Cardiac muscle cell (in vitro differentiated cells and primary cell): ENCODE measurements at regions not wholly inside any gene's neighbourhood (a gene's known extent, or its start where the extent isn't known, plus 50 kb on each side); places are given as distances from the start of the nearest gene placed in this dataset.
A peak's percentile ranks its signal among the peaks of the same experiment; 100 is the strongest.

ENCODE experiments used
- DNase-seq, 2 donors: peaks; one replicate each; pipeline versions ENCODE4 v3.0.0 to v3.0.0-alpha.2; 2010 to 2017; ENCODE audit warnings: low read depth in 1 of 2, low spot score in 1 of 2
- H3K27ac ChIP-seq: fragments of 200-600 bp; sonication (generic); 2 replicates; pipeline ENCODE4 v1.5.1; 2016
- H3K27me3 ChIP-seq: fragments of 200-600 bp; sonication (generic); 2 replicates; pipeline ENCODE4 v1.6.0; 2016; ENCODE audit warnings: control low read depth
- H3K36me3 ChIP-seq: fragments of 200-600 bp; sonication (generic); 2 replicates; pipeline ENCODE4 v1.5.1; 2016; ENCODE audit warnings: control low read depth
- H3K4me1 ChIP-seq: fragments of 200-600 bp; sonication (generic); 2 replicates; pipeline ENCODE4 v1.8.1; 2017; ENCODE audit warnings: low read depth, mild to moderate bottlenecking, mixed run types
- H3K4me3 ChIP-seq: fragments of 200-600 bp; sonication (generic); 2 replicates; pipeline ENCODE4 v1.5.1; 2016; ENCODE audit warnings: mild to moderate bottlenecking
- H3K9me3 ChIP-seq: fragments of 200-600 bp; sonication (generic); 2 replicates; pipeline ENCODE4 v1.5.1; 2017; ENCODE audit warnings: low read depth, mild to moderate bottlenecking, control low read depth
- TF ChIP-seq, protein P1 (sequence below): IDR thresholded peaks from 2 replicates; pipeline ENCODE4 v1.5.1; 2012; ENCODE audit warnings: low read depth, mild to moderate bottlenecking, low read length

DNA sequence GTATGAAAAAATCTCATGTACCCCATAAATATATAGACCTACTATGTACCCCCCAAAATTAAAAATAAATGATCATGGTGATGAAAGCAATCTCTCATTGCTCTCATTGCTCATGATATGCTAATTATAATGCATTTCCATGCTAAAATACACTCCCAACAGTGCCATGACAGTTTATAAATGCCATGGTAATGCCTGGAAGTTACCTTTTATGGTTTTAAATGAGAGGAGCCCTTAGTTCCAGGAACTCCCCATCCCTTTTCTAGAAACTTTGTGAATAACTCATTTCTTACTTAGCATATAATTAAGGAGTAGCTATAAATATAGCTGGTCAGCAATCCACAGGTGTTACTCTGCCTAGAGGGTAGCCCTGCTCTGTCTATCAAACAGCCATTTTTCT is 166.1 kb upstream of the RGS18 start:
- DNase-seq: no peak
- H3K27ac ChIP-seq: no peak overlapping the region
- H3K4me3 ChIP-seq: no peak overlapping the region
- no peaks in the 10 kb centered on the region for H3K4me1 ChIP-seq
- H3K27me3 ChIP-seq: no peaks in the 10 kb centered on the region
- H3K9me3 ChIP-seq: no peaks in the 10 kb centered on the region
- TF ChIP-seq, protein P1, sequence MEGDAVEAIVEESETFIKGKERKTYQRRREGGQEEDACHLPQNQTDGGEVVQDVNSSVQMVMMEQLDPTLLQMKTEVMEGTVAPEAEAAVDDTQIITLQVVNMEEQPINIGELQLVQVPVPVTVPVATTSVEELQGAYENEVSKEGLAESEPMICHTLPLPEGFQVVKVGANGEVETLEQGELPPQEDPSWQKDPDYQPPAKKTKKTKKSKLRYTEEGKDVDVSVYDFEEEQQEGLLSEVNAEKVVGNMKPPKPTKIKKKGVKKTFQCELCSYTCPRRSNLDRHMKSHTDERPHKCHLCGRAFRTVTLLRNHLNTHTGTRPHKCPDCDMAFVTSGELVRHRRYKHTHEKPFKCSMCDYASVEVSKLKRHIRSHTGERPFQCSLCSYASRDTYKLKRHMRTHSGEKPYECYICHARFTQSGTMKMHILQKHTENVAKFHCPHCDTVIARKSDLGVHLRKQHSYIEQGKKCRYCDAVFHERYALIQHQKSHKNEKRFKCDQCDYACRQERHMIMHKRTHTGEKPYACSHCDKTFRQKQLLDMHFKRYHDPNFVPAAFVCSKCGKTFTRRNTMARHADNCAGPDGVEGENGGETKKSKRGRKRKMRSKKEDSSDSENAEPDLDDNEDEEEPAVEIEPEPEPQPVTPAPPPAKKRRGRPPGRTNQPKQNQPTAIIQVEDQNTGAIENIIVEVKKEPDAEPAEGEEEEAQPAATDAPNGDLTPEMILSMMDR: no peak
- no peaks in the 10 kb centered on the region for H3K36me3 ChIP-seq

DNA sequence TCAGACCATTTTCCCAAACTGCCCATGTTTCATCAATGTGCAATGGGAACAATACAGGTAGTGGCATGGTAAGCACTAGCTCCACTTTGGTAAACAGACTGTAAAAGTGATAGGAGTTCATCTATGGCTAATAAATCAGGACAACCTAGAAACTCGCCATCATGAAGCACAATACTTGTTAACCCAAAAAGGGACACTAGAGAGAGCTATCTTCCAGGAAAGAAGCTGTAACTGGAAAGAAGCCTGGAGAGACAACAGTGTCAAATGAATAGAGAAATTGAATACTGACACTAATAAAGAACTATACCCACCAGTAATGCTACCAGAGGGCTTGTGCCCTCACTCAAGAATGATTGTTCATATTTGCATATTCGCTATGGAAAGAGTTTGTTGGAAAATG is 164.7 kb upstream of the RGS18 start:
- Histone ChIP-seq H3K4me3 (no peak overlapping the region), H3K27ac (no peak overlapping the region), H3K36me3 (no peaks in the 10 kb centered on the region), H3K9me3 (no peaks in the 10 kb centered on the region), H3K4me1 (no peaks in the 10 kb centered on the region), H3K27me3 (no peaks in the 10 kb centered on the region)
- TF ChIP-seq, protein P1: peak; percentile 47
- peak; percentile 22 to 62 for DNase-seq

DNA sequence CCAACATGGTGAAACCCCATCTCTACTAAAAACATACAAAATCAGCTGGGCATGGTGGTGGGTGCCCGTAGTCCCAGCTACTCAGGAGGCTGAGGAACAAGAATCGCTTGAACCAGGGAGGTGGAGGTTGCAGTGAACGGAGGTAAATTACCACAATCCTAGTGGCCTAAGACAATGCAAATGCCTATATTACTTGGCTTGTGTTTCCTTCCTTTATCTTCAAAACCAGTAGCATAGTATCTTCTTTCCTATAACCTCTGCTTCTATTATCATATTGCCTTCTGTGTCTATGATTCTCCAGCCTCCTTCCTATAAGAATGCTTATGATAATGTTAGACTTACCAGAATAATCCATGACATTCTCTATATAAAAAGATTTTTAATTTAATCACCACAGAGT is 156.2 kb upstream of the RGS18 start:
- DNase-seq: no peak
- no peak overlapping the region for H3K27ac ChIP-seq
- no peaks in the 10 kb centered on the region for H3K4me1 ChIP-seq
- H3K27me3 ChIP-seq: no peaks in the 10 kb centered on the region
- no peaks in the 10 kb centered on the region for H3K36me3 ChIP-seq
- TF ChIP-seq, protein P1: no peak
- no peaks in the 10 kb centered on the region for H3K9me3 ChIP-seq
- no peak overlapping the region for H3K4me3 ChIP-seq

DNA sequence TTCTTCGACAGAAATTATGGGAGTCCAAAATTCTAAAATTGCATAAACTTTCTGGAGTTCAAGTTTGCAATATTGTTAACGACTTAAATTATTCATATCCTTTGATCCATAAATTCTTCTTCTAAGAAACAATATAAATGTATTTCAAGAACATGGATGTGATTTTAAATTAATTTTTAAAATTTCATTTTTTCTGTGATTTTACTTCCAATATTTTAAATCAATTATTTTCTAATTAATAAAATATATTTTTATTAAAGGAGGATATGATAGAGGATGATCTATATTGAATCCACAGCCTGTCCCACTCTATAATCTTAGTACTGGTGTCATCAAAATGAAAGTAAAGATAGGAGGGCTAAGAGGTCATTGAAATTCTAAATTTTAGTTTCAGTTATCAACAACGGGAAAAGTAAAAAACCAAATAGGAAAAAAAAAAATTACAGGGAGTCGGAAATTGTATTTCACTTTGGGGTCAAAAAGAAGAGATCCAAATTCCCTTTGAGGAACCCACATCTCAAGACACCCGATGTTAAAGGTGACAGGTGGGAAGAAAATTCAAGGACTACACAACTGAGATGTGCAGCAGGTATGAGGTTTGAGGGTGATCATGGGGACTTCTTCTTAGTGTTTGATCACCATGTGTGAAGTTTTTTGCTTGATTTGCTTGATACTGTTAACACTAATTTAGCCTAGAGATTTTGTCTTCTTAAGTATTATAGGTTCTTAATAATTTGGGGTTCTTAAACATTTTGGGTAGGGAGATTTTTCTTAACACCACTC is 154.8 kb upstream of the RGS18 start:
- DNase-seq: no peak

DNA sequence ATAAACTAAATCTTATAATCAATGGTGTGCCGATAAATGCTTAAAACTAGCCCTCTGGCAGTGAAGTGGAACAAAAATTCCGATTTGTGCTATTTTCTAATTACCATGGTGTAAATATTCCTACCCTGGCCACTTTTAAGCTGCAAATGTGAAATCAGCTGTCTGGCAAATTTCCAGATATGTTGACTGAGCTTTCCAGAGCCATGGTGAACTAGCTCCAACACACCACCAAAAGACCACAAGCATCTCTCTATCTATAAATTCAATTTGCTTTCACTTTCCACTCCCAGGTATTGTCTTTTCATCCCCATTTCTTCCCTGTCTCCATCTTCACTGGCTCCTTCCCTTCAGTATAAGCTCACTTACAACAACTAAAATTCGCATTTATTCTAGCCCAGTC is 152.3 kb upstream of the RGS18 start:
- H3K27me3 ChIP-seq: no peaks in the 10 kb centered on the region
- no peak overlapping the region for H3K4me3 ChIP-seq
- DNase-seq: peak in 1 of 2 donors; percentile 6
- no peak overlapping the region for H3K27ac ChIP-seq
- TF ChIP-seq, protein P1: no peak
- no peaks in the 10 kb centered on the region for H3K36me3 ChIP-seq
- H3K9me3 ChIP-seq: no peaks in the 10 kb centered on the region
- H3K4me1 ChIP-seq: no peaks in the 10 kb centered on the region

More for the DNA sequence above, 154.8 kb upstream of the RGS18 start:
- H3K27ac ChIP-seq: no peak overlapping the region
- H3K27me3 ChIP-seq: no peaks in the 10 kb centered on the region
- no peaks in the 10 kb centered on the region for H3K4me1 ChIP-seq
- H3K36me3 ChIP-seq: no peaks in the 10 kb centered on the region
- H3K9me3 ChIP-seq: no peaks in the 10 kb centered on the region
- TF ChIP-seq, protein P1: no peak
- no peak overlapping the region for H3K4me3 ChIP-seq
